ENCODE measurements at regions not wholly inside any gene's neighbourhood (a gene's known extent, or its start where the extent isn't known, plus 50 kb on each side); places are given as distances from the start of the nearest gene placed in this dataset.

GRCh38 chr10:45063591-45064231, 63.0 kb downstream of the ZNF22 start:
- TF ChIP-seq JUNB (IDR thresholded peaks at IDR 0.05), result no peak
- TF ChIP-seq CBX2 (IDR thresholded peaks at IDR 0.05; ENCODE audit: borderline replicate concordance, low read depth), result no peak

Data from A549 (cell line).